CD4-positive, alpha-beta T cell treated with Interleukin-4 for 4 hours (primary cell): ENCODE measurements at regions not wholly inside any gene's neighbourhood (a gene's known extent, or its start where the extent isn't known, plus 50 kb on each side); places are given as distances from the start of the nearest gene placed in this dataset.

ENCODE experiments used
- DNase-seq: peaks from one replicate; pipeline ENCODE4 v3.0.0-alpha.2; 2020

DNA sequence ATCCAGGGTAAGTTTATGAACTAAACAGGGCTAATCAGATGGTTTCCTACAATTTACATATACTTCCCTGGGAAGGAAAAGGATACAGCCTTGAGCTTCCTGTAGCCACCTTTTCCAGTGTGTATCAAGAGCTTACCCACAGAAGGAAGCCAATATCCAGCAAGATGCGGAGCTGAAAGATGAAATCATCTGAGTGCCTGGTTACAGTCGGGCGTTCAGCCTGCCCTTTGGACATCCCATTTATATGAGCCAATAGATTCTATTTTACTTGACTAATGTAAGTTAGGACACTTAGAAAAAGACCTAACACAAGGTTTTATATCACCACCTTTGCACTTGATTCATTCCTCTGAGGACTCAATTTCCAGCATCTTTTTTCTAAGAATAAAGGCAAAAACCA, 108.2 kb downstream of the UCHL5 start:
- DNase-seq, result no peak

DNA sequence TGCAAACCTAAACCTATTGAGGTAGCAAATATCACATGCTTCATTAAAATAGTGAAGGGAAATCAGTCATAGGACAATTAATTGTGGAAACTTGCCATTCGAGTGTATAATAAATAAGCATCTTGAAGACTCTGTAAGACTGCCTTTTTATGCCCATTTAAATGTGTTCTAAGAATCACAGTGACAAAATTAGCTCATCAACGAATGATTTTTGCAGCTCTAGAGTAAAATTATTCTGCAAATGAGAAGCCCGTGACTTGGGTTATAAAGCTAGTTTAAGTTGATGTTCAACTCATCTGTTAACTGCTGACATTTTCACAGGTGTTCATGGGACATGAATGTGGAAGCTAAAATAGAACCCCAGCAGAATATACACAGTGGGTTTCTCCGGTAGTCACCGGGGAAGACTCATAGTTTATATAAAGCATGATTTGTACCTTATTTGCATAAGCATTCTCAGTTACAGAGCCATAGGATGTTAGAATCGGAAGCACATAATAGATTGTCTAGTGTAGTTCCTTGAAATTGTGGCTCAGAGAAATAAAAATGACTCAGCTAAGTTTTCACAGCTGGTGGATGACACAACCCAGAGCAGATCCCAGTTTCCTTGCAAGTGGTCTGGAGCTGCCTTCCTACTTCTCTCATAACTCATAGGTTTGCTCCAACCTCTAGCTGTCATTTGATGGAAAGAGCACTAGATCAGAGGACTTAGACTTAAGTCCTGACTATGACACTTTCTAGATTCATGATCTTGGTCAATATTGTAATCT, 107.3 kb downstream of the UCHL5 start:
- DNase-seq, result no peak

DNA sequence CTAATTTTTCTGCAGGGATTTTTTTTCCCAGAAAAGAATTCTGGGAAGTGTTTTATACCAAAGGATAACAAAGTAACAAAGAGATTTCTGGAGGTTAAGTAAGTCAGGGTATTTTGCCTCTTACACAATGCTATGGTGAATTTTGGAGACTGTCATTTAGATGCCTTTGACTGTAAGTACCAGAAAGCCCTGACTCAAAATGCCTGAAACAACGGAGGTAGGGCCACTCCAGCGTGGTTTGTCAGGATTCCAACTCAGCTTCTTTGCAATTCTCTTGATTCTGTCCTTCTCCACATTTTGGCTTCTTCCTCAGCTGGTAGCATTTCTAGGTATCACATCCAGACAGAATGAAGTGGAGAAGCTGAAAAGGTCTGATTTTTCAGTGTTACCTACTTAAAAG, 106.5 kb downstream of the UCHL5 start:
- DNase-seq, result no peak

DNA sequence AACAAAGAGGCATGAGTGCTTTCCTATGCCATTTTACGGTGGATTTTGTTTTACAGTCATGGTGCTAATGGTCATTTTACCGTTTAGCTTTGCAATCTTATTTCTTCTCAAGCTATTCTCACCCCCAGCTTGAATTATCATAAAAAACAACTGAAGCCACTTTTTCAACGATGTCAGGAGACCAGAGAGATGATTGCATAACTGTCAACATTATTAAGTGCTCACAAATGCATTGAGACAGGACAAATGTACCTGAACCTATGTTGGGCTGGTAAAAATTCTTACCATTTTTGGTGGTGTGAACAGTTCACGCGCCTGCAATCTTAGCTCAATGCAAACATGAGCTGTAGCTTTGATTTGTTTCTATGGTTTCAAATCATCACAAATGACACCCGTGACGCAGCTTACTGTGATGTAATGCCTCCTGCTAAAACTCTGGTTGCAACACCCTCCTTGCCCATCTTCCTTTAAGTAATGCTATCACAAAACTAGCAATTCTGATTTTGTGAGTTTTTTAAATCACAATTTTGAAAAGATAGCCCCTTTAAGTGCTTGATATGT, 104.4 kb downstream of the UCHL5 start:
- DNase-seq, result no peak

DNA sequence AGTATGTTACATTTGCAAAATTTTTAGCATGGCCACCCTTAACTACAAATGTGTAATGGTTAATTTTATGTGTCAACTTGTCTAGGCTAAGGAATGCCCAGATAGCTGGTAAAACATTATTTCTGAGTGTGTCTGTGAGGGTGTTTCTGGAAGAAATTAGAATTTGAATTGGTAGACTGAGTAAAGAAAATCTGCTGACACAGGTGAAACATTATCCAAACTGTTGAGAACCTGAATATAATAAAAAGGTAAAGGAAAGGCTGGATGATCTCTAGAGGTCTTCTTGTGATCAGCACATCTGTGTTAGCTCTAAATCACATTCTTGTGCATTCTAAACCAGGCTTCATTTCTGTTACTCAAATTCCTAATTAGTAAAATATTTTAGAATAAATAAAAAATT, 100.8 kb downstream of the UCHL5 start:
- DNase-seq, result no peak

DNA sequence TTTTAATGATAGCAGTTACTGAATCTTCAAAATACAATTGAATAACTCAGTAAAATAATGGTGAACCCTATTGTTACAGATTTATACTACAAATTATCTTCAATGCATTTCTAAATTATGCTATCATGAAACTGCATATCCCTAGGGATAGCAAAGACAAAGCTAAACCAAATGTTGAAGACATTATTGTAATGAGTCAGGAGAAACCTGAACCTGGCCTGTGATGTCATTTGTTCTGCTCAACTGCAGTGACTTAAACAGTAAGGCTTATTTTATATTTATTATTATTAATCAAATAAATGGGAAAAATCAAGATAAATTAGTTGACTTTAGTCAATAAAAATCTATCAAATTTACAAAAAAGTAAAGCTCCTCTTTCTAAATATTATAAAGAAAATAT, 100.3 kb downstream of the UCHL5 start:
- DNase-seq, result no peak

DNA sequence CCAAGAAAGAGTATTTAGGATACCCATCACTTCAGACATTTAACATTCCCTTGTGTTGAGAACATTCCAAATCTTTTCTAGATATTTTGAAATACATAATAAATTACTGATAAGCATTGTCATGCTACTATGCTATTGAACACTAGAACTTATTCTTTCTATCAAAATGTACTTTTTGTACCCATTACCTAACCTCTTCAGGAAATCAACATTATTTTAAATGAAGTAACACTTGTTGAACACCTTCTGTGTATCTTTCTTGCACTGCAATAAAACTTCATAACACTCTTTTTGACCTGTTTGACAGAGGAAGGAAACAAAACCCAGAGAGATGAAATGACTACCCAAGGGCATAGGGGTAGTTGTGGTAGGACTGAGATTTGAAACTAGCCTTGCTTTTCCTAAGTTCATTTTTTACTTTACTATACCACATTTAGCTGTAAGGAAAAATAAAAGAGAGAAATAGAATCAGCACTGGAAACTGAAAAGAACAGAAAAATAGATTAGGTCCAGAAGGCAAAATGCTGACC, 99.4 kb downstream of the UCHL5 start:
- no peak for DNase-seq
